HG02588 (cell line): ENCODE measurements at regions not wholly inside any gene's neighbourhood (a gene's known extent, or its start where the extent isn't known, plus 50 kb on each side); places are given as distances from the start of the nearest gene placed in this dataset.
A peak's percentile ranks its signal among the peaks of the same experiment; 100 is the strongest.
"Not testable (repeated sequence)": the region's sequence is repeated elsewhere in the genome, so short reads cannot be mapped to it uniquely, and the experiment has no call there.

Experiments
- ATAC-seq: cut with Tn5 transposase; IDR thresholded peaks from one replicate; pipeline ENCODE4 v1.9.1; 2021; ENCODE audit warnings: mild to moderate bottlenecking, moderate library complexity; ENCODE audit not compliant: unreplicated experiment

DNA sequence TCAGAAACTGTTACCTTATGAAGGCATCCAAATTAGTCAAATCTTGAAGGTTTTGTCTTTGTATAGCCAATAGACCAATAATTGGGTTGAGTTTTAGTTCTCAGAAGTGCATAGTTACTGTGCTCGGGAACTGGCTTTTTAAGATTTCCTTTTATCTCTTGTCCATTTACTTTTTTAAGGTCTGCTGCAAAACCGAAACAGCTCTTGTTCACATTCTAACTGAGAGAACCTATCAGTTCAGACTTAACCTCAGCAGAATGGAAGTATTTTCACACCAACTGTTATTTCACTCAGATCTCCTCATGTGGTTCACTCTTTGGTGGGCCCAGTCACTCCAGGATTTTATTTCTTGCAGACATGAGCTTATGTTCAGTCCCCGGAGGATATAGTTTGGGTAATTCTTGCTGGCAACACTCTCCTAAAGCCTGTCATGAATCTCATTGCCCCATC is 55.5 kb downstream of the TPBG start:
- peak; percentile 95 for ATAC-seq

DNA sequence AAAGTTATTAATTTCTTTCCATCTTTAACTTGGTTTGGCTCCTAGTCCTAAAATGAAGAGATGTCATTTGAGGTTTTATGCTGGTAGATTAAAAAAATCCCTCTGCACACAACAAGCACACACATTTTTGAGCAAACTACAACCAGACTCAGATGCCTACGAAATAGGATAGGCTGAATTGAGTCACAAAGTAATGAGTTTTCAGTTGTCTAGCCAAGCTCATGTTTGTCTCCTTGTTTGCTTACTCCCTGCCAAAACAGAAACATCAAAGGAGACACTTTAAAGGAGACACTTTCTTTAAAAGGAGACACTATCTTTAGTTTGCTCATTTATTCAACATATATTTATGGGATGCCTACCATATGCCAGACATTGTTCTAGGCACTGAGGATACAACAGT is 56.2 kb downstream of the TPBG start:
- ATAC-seq: no peak

DNA sequence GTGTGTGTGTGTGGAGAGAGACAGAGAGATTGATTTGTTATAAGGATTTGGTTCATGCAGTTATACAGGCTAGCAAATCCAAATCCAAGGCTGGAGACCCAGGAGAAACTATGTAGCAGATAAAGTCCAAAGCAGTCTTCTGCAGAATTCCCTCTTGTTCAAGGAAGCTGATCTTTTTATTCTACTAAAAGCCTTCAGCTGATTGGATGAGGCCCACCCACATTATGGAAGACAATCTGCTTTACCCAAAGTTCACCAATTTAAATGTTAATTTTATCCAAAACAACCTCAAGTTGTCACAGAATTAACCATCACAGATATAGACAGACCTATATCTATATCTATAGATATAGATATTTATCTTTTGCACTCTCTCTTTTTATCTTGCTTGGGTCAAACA is 67.0 kb downstream of the TPBG start:
- ATAC-seq: no peak

DNA sequence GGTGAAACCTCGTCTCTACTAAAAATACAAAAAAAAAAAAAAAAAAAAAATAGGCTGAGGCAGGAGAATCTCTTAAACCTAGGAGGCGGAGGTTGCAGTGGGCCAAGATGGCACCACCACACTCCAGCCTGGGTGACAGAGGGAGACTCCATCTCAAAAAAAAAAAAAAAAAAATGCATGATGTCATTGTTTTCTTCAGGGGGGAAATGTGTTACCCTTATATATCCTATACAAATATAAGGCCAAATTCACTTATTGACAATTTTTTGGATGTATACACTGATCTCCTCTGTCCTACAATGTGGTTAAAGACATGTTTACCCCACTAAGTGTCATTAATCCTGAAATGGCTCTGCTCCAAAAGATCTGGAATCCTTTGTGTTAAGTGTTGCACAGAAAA is 73.1 kb downstream of the TPBG start:
- no peak for ATAC-seq

DNA sequence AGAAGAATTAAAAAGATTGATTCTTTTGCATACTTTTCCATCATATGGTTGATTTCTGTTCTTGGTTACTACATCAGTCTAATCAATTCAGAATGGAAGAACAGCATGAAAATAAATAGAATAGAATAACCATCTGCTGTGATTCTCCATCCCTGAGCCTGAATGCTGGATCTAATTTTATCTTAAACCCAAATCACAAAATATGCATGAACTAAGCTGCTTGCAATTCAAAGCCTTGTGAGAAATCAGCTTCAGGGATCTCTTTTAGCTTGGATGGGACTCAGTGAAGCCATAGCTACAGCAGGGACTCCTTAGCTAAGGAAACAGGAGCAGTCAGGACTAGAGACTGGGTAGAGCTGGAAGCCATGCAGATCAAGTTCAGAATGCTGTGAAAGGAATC is 74.1 kb downstream of the TPBG start:
- no peak for ATAC-seq

DNA sequence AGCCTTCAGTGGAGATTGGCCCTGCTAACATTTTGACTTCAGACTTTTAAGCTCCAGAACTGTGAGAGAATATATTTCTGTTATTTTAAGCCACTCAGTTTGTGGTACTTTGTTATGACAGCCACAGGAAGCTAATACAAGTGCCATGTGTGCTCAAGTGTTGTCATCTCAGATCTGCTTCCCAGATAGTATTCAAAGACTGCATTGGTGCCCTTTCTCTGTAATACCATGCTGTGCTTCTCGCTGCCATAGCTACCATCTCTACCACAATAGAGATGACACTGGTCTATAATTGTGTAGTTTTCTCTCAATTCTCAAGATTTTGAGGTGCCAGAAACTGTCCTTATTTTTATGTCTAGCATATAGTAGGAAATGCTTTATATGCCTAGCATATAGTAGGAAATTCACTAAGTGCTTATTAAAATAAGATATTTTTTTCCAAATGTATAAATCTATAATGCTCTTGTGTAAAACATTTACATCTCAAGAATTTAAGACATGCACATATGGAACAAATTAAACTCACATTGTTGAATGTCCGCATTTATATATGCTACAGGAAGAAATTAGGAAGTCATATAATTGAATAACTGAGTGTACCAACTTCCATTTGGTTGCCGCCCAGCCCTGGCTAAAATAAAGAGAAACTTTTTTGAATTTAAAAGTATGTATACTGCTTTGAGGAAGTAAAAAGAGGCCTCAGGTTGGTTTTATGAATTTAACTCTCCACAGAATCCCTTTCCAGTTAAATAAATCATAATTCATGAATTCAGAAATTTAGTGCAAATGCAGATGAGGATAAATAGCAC is 77.6 kb downstream of the TPBG start:
- ATAC-seq: no peak

DNA sequence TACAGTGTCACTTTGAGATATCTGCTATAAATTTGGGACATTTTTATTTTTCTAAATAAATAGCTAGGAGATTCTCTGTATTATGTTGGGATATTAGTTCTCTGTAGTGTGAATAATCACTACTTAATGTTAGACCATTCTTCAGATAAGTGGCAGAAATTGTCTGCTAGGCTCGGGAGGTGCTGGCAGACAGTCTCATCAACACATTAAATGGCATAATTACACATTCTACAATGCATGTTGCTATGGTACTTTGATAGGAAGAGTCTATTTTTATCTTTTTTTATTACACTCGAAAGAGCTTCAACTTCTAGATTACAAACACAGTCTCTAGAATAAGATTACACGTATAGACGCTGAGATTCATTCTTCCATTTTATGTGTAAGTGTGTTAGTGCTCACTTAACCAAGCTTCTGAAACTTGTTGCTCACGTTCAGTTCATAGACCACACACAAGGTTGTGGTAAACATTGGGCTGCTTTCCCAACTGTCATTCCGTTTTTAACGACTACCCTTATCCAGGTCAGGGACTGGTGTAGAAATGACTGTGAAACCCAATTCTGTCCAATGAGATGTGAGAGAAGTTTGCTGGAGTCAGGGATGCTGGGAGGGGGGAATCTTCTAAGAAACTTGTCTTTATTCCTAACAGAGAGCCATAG is 78.6 kb downstream of the TPBG start:
- no peak for ATAC-seq

DNA sequence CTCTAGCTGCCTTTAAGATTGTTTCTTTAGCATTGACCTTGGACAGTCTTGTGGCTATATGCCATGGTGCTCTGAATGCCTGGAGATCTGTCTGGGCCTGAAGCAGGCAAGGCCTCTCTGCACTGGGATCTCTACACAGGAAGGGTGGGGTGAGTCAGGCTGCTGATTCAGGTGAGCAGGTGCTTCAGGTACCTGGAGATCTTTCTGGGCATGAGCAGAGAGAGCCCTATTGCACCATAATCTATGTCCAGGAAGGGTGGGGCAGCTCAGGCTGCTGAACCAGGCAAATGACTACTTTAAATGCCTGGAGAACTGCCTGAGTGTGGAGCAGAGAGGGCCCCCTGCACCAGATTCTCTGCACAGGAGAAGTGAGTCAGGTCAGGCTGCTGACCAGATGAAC is 94.5 kb downstream of the TPBG start:
- no peak for ATAC-seq

DNA sequence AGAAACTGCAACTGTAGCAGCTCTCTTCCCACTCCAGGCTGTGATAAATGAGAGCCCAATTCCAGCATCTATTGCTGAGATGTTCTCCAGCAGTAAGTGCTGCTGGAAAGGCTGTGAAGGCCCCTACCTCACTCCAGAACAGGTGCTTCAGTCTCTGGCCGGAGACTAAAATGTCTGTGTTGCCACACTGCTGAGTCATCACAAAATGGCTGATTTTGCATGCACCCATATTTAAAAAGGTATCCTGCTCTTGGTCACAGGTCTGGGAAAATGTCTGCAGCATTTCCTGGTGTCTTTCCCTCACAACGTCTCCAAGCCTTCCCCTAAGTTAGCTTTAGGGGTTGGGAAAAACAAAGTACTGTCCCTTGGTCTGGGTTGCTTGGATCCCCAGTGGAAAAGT is 95.1 kb downstream of the TPBG start:
- ATAC-seq: no peak

DNA sequence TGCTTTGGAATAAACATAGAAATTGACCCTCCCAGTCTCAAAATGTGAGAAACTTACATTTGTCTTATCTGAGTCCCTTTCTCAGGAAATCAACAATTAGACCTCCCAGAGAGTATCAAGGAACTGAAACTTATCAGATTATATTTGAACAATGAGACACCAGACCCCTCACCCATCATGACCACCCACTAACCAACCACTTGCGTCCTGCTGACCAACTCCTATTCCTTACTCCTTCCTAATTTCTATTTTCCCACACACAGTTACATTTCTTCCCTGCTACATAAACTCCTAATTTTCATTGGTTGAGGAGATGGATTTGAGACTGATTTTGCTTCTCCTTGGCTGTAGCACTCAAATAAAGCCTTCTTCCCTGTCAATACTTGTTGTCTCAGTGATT is 97.9 kb downstream of the TPBG start:
- ATAC-seq: no peak

DNA sequence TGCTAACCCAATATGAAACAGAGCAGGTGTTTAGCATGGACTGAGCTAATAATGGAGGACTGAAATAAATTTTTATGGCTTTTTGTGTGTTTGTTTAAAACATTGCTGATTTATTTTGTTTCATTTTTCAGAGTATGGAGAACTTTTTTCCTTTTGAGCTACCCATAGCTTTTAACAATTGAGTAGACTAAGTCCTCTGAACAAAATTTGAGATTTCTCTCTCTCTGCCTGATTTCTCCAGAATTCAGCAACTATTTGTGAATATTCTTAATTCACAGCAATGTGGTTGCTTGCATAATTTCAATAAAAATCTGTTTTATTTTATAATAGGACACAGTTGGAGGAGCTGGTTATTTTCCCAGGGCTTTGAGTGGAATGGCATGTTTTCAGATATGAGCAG is 103.7 kb downstream of the TPBG start:
- ATAC-seq: no peak

DNA sequence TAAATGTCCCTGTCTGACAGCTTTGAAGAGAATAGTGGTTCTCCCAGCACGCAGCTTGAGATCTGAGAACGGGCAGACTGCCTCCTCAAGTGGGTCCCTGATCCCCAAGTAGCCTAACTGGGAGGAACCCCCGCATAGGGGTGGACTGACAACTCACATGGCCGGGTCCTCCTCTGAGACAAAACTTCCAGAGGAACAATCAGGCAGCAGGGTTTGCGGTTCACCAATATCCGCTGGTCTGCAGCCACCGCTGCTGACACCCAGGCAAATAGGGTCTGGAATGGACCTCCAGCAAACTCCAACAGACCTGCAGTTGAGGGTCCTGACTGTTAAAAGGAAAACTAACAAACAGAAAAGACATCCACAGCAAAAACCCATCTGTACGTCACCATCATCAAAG is 106.5 kb downstream of the TPBG start:
- ATAC-seq: not testable (repeated sequence)

DNA sequence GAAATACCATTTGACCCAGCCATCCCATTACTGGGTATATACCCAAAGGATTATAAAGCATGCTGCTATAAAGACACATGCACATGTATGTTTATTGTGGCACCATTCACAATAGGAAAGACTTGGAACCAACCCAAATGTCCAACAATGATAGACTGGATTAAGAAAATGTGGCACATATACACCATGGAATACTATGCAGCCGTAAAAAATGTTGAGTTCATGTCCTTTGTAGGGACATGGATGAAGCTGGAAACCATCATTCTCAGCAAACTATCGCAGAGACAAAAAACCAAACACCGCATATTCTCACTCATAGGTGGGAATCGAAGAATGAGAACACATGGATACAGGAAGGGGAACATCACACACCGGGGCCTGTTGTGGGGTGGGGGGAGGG is 111.5 kb downstream of the TPBG start:
- not testable (repeated sequence) for ATAC-seq

DNA sequence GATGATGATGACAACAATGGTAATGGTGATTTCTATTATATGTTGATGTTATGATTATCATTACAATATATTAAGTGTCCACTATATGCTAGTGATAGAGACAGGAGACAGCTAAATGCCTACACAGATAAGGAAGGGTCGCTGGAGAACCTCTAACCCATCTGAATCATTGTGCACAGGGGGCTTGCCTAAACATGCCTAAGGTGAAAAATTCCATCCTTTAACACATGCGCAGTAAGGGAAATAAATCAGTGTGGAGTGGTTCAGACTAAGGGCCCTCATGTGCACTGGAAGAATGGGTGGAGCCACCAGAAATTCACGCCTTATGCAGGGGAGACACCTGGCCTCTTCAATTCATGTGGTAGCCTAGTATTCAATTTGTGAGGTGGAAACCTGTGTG is 120.4 kb downstream of the TPBG start:
- ATAC-seq: no peak

DNA sequence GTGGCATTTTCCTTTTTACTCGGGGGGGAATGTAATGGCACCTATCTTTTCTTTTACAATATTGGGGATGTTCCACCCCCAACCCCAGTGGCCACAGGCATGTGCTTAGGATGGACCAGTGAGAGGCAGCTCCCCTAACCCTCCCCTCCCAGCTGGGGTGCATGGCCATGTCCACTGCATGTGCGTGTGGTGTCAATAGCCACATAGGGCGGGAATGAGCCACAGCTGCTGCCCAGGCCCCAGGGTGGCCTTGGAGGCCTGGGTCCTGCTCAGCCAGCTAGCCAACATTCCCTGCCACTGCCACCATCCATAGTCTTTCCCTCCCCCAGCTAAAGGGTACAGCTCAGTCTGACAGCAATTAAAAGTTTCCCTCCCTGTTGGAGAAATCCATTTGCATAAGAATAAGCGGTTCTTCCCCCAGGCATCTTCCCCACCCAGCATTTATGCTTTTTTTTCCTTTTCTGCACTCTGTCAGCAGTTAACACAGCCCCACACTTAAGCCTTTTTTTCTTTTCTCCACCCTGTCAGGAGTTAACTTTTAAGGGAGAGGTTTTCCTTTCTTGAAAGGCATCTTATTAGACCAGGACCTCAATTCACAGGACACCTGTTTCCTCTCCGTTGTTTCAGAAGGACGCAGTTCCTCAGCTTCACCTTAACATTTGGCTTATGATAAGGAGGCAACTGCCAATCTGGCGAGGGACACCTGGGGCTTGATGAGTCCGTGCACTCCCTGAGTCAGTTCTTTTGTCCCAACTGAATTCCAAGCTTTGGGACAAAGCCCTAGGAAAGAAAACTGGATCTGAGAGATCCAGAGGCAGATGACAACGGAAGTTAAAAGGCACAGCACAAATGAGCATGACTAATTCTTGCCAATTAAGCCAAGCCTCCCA is 121.4 kb downstream of the TPBG start:
- no peak for ATAC-seq

DNA sequence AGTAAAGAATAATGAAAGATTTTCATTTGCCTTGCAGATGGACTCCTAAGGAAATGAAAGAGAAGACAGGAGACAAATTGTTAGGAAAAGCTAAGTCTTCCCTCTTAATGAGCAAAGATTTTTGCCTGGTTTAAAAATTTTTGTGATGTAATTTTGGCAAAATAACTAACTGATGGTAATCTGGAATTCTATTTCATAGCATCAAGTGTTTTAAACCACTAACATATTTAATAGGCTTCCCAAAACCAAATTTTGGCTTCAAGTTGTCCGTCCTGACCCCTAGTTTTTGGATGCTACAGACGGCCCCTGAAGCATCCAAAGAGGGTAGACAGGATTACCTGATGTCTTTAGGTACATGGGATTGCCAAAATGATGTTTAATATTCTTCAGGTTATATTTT is 124.3 kb downstream of the TPBG start:
- ATAC-seq: no peak

DNA sequence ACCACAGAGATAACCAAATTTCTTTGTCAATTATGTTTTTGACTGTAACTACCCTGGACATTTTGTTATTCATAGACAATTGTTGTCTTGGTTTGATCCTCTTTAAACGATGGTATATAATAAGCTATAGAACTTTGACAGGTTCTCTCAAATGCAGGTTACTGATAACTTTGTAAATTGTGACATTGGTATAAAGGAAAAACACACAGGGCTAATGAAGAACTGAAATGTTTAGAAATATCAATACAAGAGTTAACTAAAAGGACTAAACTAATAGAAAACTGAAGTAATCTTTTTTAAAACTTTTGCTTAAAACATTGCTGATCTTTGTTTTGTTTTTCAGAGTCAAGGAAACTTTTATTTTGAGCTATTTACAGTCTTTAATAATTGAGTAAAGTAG is 124.8 kb downstream of the TPBG start:
- ATAC-seq: no peak

DNA sequence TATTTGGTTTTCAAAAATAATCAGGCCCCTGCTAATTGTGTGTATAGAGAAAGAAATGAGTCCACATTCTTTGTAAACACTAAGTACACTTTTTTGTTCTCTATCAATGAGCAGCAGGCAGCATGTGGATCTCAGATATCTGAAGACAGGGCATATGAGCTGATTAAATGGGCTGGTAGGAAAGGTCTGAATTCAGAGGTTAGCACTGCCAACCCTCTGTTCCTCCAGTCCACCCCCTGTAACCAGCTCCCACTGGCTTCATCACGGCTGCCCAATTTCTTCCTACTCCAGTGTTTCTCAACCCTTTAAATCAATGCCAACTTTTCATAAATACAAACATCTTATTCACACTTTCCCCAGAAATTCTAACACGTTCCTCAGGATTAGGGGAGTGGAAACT is 128.5 kb downstream of the TPBG start:
- no peak for ATAC-seq

DNA sequence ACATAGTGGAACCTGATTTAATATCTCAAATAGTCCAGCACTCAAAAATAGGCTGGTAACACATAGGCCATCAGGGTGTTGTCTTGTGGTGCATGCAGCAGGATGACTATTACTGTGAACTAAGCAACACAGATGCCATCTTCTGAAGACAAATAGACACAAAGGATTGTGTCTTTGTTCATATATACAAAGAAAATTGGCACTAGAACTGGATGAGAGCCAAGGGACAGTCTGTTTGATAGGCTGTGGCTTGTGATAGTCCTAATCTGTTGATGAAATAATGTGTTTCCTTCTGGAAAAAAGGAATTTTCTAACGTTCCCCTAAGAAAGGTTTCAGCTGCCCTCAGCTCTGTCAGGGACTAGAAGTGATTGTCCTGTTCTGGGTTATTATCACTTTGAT is 129.8 kb downstream of the TPBG start:
- ATAC-seq: no peak

DNA sequence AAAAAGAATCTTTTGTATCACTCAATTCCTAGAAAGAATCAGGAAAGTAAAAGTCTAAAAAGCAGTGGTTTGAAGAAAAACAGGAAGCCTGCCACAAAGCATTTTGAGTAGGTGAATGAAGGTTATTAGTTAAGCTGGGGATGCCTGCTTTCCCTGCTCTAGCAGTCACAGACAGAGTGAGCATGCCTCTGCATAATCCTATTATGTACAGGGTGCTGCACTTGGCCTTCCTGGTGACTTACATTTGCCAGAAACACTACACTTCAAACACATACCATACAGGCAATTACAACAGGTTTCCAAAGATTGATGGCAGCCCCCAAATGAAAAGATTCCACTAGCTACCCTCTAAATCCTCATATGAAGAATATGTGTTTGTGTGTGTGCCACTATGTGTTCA is 130.8 kb downstream of the TPBG start:
- ATAC-seq: no peak

DNA sequence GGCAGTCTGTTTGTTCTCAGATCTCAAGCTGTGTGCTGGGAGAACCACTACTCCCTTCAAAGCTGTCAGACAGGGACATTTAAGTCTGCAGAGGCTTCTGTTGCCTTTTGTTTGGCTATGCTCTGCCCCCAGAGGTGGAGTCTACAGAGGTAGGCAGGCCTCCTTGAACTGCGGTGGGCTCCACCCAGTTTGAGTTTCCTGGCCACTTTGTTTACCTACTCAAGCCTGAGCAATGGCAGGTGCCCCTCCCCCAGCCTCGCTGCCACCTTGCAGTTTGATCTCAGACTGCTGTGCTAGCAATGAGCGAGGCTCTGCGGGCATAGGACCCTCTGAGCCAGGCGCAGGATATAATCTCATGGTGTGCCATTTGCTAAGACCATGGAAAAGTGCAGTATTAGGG is 138.3 kb downstream of the TPBG start:
- ATAC-seq: not testable (repeated sequence)

DNA sequence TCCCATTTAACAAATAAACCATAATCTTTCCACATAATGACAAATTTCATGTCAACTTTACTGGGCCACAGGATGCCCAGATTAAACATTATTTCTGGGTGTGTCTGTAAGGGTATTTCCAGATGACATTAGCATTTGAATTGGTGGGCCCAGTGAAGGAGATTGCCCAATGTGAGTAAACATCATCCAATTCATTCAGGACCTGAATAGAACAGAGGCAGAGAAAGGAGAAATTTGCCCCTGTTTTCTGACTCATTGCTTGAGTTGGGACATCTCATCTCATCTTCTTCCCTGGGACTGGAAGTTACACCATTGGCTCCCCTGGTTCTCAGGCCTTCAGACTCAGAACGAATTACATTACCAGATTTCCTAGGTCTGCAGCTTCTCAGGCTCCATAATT is 142.9 kb downstream of the TPBG start:
- no peak for ATAC-seq
